Erythroblast (primary cell): ENCODE measurements at regions not wholly inside any gene's neighbourhood (a gene's known extent, or its start where the extent isn't known, plus 50 kb on each side); places are given as distances from the start of the nearest gene placed in this dataset.

Experiments
- GATA1 ChIP-seq: IDR thresholded peaks from 2 replicates; pipeline ENCODE4 v1.6.1; 2011; ENCODE audit warnings: low read depth, mild to moderate bottlenecking, control low read depth, low read length, moderate library complexity
- POLR2A ChIP-seq: IDR thresholded peaks from 2 replicates; pipeline ENCODE4 v1.6.1; 2011; ENCODE audit warnings: mild to moderate bottlenecking, low read length

DNA sequence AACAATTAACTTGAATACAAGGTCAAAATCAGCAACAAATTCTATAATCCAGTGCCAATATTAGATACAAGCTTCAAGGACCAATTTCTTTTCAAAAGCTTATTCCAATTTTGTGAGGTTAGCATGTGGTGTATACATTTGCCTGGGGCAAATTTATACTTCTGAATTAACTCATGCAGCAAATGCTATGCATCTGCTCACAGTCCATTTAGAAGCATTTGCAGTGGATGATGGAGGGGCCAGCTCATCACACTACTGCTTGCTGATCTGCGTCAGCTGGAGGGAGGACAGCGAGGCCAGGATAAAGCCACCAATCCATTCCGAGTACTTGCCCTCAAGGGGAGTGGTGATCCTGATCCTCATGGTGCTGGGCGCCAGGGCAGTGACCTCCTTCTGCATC is 474.3 kb upstream of the KIF2A start:
- TF ChIP-seq POLR2A: no peak
- TF ChIP-seq GATA1: no peak
